A549 (cell line): ENCODE measurements at regions not wholly inside any gene's neighbourhood (a gene's known extent, or its start where the extent isn't known, plus 50 kb on each side); places are given as distances from the start of the nearest gene placed in this dataset.

ENCODE experiments used
- ATAC-seq, 2 experiments: fragments of 200-7000 bp in 1 of 2; fragments of >200 bp in 1 of 2; cut with Nextera tagmentation in 1 of 2; cut with Tn5 transposase in 1 of 2; 3 replicates each; pipeline versions ENCODE4 v1.8.0 to v1.9.1; 2018 to 2020; ENCODE audit warnings: mild to moderate bottlenecking in 1 of 2, moderate library complexity in 1 of 2
- CTCF ChIA-PET: fragments of 300-600 bp; sonication (Branson Sonifier 250); formaldehyde crosslinking; extraction: SDS; loops from one replicate; lab custom pipeline; 2021; ENCODE audit warnings: antibody characterized with exemption, inconsistent platforms; lab: Yijun Ruan, JAX
- POLR2A ChIA-PET: fragments of 350-600 bp; formaldehyde crosslinking; extraction: SDS; loops from one replicate; lab custom pipeline; 2021; ENCODE audit warnings: antibody characterized with exemption, inconsistent platforms; lab: Yijun Ruan, JAX
- DNase-seq, 2 experiments: peaks; one replicate each; pipeline versions ENCODE4 v3.0.0 to v3.0.0-alpha.2; 2011 to 2016; ENCODE audit warnings: low read depth in 1 of 2, low spot score in 1 of 2
- FAIRE-seq: peaks from 2 replicates; lab custom pipeline; 2011; peaks lifted over from hg19 to GRCh38; lab: Jason Lieb, UNC
- H3K27ac ChIP-seq, 2 experiments: fragments of >200 bp; sonication (Bioruptor Twin); formaldehyde crosslinking; 3 replicates each; pipeline ENCODE4 v1.5.1; 2016 to 2017
- H3K4me1 ChIP-seq: fragments of >200 bp; sonication (Bioruptor Twin); formaldehyde crosslinking; 3 replicates; pipeline ENCODE4 v1.6.1; 2016
- H3K4me2 ChIP-seq: fragments of >200 bp; sonication (Bioruptor Twin); formaldehyde crosslinking; 3 replicates; pipeline ENCODE4 v1.6.1; 2016
- H3K4me3 ChIP-seq: fragments of >200 bp; sonication (Bioruptor Twin); formaldehyde crosslinking; 3 replicates; pipeline ENCODE4 v1.5.1; 2016
- H3K9me3 ChIP-seq: fragments of >200 bp; sonication (Bioruptor Twin); formaldehyde crosslinking; 3 replicates; pipeline ENCODE4 v1.6.1; 2016
- BHLHE40 ChIP-seq: IDR thresholded peaks from 2 replicates; pipeline ENCODE4 v1.6.1; 2012; ENCODE audit warnings: low read depth, low read length, inconsistent platforms
- CBX2 ChIP-seq: fragments of 200-600 bp; sonication (generic); IDR thresholded peaks from 2 replicates; pipeline ENCODE4 v1.6.1; 2016; ENCODE audit warnings: low read depth, mild to moderate bottlenecking, borderline replicate concordance
- CHD4 ChIP-seq: fragments of 200-600 bp; sonication (generic); IDR thresholded peaks from 2 replicates; pipeline ENCODE4 v1.6.1; 2016; ENCODE audit warnings: antibody characterized with exemption, mild to moderate bottlenecking, borderline replicate concordance
- CTCF ChIP-seq: fragments of >200 bp; sonication (Bioruptor Twin); formaldehyde crosslinking; IDR thresholded peaks from 3 replicates; pipeline ENCODE4 v1.5.1; 2016
- EHF ChIP-seq: fragments of 250-450 bp; sonication (Bioruptor Pico); IDR thresholded peaks from 2 replicates; pipeline ENCODE4 v1.5.0; 2020; ENCODE audit warnings: mild to moderate bottlenecking
- EP300 ChIP-seq, 2 experiments: fragments of >200 bp; sonication (Bioruptor Twin); formaldehyde crosslinking; IDR thresholded peaks; 2 replicates in 1 of 2; 3 replicates in 1 of 2; pipeline ENCODE4 v1.6.1; 2016 to 2017
- FOSL2 ChIP-seq, 2 experiments: fragments of 450-650 bp in 1 of 2; fragments of >200 bp in 1 of 2; sonication (Bioruptor Twin) in 1 of 2; formaldehyde crosslinking; IDR thresholded peaks; 2 replicates each; pipeline versions ENCODE4 v1.5.0 to v1.6.1; 2016 to 2020; ENCODE audit warnings: mild to moderate bottlenecking in 1 of 2, moderate library complexity in 1 of 2
- FOXS1 ChIP-seq: fragments of 250-450 bp; sonication (Bioruptor Pico); IDR thresholded peaks from 2 replicates; pipeline ENCODE4 v1.5.0; 2020; ENCODE audit warnings: mild to moderate bottlenecking, moderate library complexity
- HES2 ChIP-seq: fragments of >200 bp; sonication (Bioruptor Twin); formaldehyde crosslinking; IDR thresholded peaks from 2 replicates; pipeline ENCODE4 v1.6.1; 2016
- HEYL ChIP-seq: fragments of 250-450 bp; sonication (Bioruptor Pico); IDR thresholded peaks from 2 replicates; pipeline ENCODE4 v1.8.0; 2021; ENCODE audit warnings: mild to moderate bottlenecking, moderate library complexity
- HOXA7 ChIP-seq: fragments of 250-450 bp; sonication (Bioruptor Pico); IDR thresholded peaks from 2 replicates; pipeline ENCODE4 v1.5.0; 2020; ENCODE audit warnings: mild to moderate bottlenecking, moderate library complexity
- HOXB5 ChIP-seq: fragments of 250-450 bp; sonication (Bioruptor Pico); IDR thresholded peaks from 2 replicates; pipeline ENCODE4 v1.5.0; 2020; ENCODE audit warnings: mild to moderate bottlenecking, moderate library complexity
- JUNB ChIP-seq: fragments of >200 bp; sonication (Bioruptor Twin); formaldehyde crosslinking; IDR thresholded peaks from 2 replicates; pipeline ENCODE4 v1.6.1; 2016
- KDM5A ChIP-seq: fragments of 200-600 bp; sonication (generic); IDR thresholded peaks from 2 replicates; pipeline ENCODE4 v1.6.1; 2016; ENCODE audit warnings: antibody characterized with exemption, mild to moderate bottlenecking
- MAX ChIP-seq: IDR thresholded peaks from 2 replicates; pipeline ENCODE4 v1.6.1; 2012
- NPAS2 ChIP-seq: fragments of 250-450 bp; sonication (Bioruptor Pico); IDR thresholded peaks from 2 replicates; pipeline ENCODE4 v1.8.0; 2022; ENCODE audit warnings: mild to moderate bottlenecking, moderate library complexity, borderline replicate concordance
- NR3C1 ChIP-seq: fragments of >200 bp; sonication (Bioruptor Twin); formaldehyde crosslinking; IDR thresholded peaks from 3 replicates; pipeline ENCODE4 v1.6.1; 2017
- PHF8 ChIP-seq: fragments of 200-600 bp; sonication (generic); IDR thresholded peaks from 2 replicates; pipeline ENCODE4 v1.6.1; 2016; ENCODE audit warnings: low read depth, mild to moderate bottlenecking, antibody characterized with exemption, moderate library complexity, borderline replicate concordance
- POLR2A ChIP-seq: IDR thresholded peaks from 2 replicates; pipeline ENCODE4 v1.6.1; 2012; ENCODE audit warnings: mild to moderate bottlenecking, low read length
- RARB ChIP-seq: fragments of 250-450 bp; sonication (Bioruptor Pico); IDR thresholded peaks from 2 replicates; pipeline ENCODE4 v1.8.0; 2021; ENCODE audit warnings: mild to moderate bottlenecking, moderate library complexity
- REST ChIP-seq: fragments of 200-600 bp; sonication (generic); IDR thresholded peaks from 2 replicates; pipeline ENCODE4 v1.6.1; 2016; ENCODE audit warnings: antibody characterized with exemption, mild to moderate bottlenecking, moderate library complexity
- RFX5 ChIP-seq: fragments of 450-650 bp; IDR thresholded peaks from 2 replicates; pipeline ENCODE4 v1.7.1; 2014; ENCODE audit warnings: antibody characterized with exemption, mild to moderate bottlenecking, moderate library complexity
- RNF2 ChIP-seq: fragments of 200-600 bp; sonication (generic); IDR thresholded peaks from 2 replicates; pipeline ENCODE4 v1.6.1; 2016; ENCODE audit warnings: low read depth, mild to moderate bottlenecking, antibody characterized with exemption, moderate library complexity, borderline replicate concordance
- SMC3 ChIP-seq: fragments of >200 bp; sonication (Bioruptor Twin); formaldehyde crosslinking; IDR thresholded peaks from 3 replicates; pipeline ENCODE4 v1.6.1; 2018; ENCODE audit warnings: inconsistent platforms
- USF2 ChIP-seq: fragments of 450-650 bp; IDR thresholded peaks from 2 replicates; pipeline ENCODE4 v1.6.1; 2014; ENCODE audit warnings: antibody characterized with exemption
- ZFP36 ChIP-seq: fragments of 450-650 bp; IDR thresholded peaks from 2 replicates; pipeline ENCODE4 v1.6.1; 2014; ENCODE audit warnings: borderline replicate concordance; ENCODE audit not compliant: partially characterized antibody
- WGBS: methylation state at CpG from one replicate; pipeline ENCODE4 v1.1.6; 2017; ENCODE audit errors: missing lambda C conversion rate; 5-methylcytosine and 5-hydroxymethylcytosine counted together
- TF ChIP-seq, protein P1 (sequence below): IDR thresholded peaks from 2 replicates; pipeline ENCODE4 v1.6.1; 2012
- TF ChIP-seq, protein P2 (sequence below): fragments of 250-450 bp; sonication (Bioruptor Pico); IDR thresholded peaks from 2 replicates; pipeline ENCODE4 v1.5.0; 2021; ENCODE audit warnings: mild to moderate bottlenecking, moderate library complexity, borderline replicate concordance
- TF ChIP-seq, protein P3 (sequence below): fragments of 250-450 bp; sonication (Bioruptor Pico); IDR thresholded peaks from 2 replicates; pipeline ENCODE4 v1.5.0; 2020; ENCODE audit warnings: low read depth, mild to moderate bottlenecking, moderate library complexity

DNA sequence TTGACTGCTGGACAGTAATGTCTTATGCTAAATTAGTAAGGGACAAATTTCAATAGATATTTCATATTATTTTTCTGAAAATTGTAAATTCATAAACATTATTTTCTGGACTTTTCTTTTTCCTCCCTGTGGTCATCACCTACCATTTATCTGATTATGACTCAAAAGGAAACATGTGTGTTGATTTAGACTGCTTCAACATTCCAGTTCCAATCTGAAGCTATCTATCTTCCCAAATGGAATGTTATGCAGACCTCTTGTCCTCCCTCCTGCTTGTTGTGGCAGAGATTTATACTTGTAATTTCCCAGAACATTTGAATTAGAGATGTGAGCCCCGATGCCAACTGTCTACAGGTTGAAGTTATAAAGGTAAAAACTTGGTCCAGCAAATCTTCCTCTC, 803.4 kb downstream of the TUSC7 start:
- no peak for TF ChIP-seq POLR2A
- no peak for TF ChIP-seq EP300 (IDR thresholded peaks at IDR 0.05)
- TF ChIP-seq HEYL, result no peak
- TF ChIP-seq MAX, result no peak
- no peak for TF ChIP-seq FOSL2 (IDR thresholded peaks at IDR 0.05)
- no peak for TF ChIP-seq FOSL2 (CRISPR knock-in tag; IDR thresholded peaks at IDR 0.05)
- no peak for TF ChIP-seq KDM5A
- no peak for TF ChIP-seq ZFP36
- no peak for TF ChIP-seq JUNB
- no peak for TF ChIP-seq RARB (CRISPR knock-in tag)
- TF ChIP-seq PHF8, result no peak
- no peak for TF ChIP-seq CHD4
- no peak for TF ChIP-seq HOXB5 (CRISPR knock-in tag)
- no peak for TF ChIP-seq RNF2
- TF ChIP-seq RFX5, result no peak
- TF ChIP-seq, protein P1, sequence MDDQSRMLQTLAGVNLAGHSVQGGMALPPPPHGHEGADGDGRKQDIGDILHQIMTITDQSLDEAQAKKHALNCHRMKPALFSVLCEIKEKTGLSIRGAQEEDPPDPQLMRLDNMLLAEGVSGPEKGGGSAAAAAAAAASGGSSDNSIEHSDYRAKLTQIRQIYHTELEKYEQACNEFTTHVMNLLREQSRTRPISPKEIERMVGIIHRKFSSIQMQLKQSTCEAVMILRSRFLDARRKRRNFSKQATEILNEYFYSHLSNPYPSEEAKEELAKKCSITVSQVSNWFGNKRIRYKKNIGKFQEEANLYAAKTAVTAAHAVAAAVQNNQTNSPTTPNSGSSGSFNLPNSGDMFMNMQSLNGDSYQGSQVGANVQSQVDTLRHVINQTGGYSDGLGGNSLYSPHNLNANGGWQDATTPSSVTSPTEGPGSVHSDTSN, result no peak
- TF ChIP-seq REST, result no peak
- TF ChIP-seq HES2, result no peak
- no peak for TF ChIP-seq HOXA7
- no peak for TF ChIP-seq CBX2
- TF ChIP-seq NPAS2 (CRISPR knock-in tag), result no peak
- TF ChIP-seq, all 56 proteins: peak for 0
- DNase-seq (no peak), ATAC-seq (no peak), FAIRE-seq (no peak)
- ChIA-PET POLR2A (no interaction called here), CTCF (no interaction called here)
- H3K4me2 ChIP-seq, result no peak overlapping the region
- H3K9me3 ChIP-seq, result no peaks in the 10 kb centered on the region
- no peak overlapping the region for H3K4me3 ChIP-seq
- whole genome bisulfite sequencing, result 45% methylated on average over 1 of the region's 1 CpG
- peaks cover 1% of the 10 kb centered on the region; the same call in 1 of the 3 replicates for H3K4me1 ChIP-seq
- H3K27ac ChIP-seq, result no peak overlapping the region

DNA sequence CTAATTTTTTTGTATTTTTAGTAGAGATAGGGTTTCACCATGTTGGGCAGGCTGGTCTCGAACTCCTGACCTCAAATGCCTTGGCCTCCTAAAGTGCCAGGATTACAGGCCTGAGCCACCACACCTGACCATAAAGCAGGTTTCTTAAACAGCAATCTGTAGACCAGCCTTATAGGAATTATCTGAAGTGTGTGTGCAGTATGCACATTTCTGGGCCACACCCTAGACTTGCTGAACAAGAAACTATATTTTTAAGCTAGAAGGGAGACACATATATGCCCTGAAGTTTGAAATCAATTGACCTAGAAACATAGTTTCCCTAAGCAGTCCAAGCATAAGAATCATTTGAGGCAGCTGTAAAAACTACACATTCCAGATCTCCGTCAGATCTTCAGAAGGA, 805.7 kb downstream of the TUSC7 start:
- peaks cover 12% of the 10 kb centered on the region; the same call in 2 of the 3 replicates for H3K4me1 ChIP-seq
- WGBS, result 97% methylated on average over 2 of the region's 2 CpGs
- no peak overlapping the region for H3K4me2 ChIP-seq
- ATAC-seq (no peak), DNase-seq (no peak), FAIRE-seq (no peak)
- CTCF ChIA-PET, result interaction anchor here (1.1 kb wide), 1 partner anchor 10 kb away, joined by 3 read pairs; no protein-coding TSS in a partner anchor
- H3K4me3 ChIP-seq, result no peak overlapping the region
- no peaks in the 10 kb centered on the region for H3K9me3 ChIP-seq
- POLR2A ChIA-PET, result no interaction called here
- H3K27ac ChIP-seq, result no peak overlapping the region
- TF ChIP-seq EHF (CRISPR knock-in tag) (no peak), BHLHE40 (no peak), CTCF (no peak), NR3C1 (no peak), CBX2 (no peak), SMC3 (no peak), RARB (CRISPR knock-in tag) (no peak), USF2 (no peak), KDM5A (no peak), FOXS1 (CRISPR knock-in tag) (no peak), FOSL2 (IDR thresholded peaks at IDR 0.05) (no peak), FOSL2 (CRISPR knock-in tag; IDR thresholded peaks at IDR 0.05) (no peak)
- TF ChIP-seq, protein P2, sequence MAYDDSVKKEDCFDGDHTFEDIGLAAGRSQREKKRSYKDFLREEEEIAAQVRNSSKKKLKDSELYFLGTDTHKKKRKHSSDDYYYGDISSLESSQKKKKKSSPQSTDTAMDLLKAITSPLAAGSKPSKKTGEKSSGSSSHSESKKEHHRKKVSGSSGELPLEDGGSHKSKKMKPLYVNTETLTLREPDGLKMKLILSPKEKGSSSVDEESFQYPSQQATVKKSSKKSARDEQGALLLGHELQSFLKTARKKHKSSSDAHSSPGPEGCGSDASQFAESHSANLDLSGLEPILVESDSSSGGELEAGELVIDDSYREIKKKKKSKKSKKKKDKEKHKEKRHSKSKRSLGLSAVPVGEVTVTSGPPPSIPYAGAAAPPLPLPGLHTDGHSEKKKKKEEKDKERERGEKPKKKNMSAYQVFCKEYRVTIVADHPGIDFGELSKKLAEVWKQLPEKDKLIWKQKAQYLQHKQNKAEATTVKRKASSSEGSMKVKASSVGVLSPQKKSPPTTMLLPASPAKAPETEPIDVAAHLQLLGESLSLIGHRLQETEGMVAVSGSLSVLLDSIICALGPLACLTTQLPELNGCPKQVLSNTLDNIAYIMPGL (CRISPR knock-in tag), result no peak
- TF ChIP-seq, protein P3, sequence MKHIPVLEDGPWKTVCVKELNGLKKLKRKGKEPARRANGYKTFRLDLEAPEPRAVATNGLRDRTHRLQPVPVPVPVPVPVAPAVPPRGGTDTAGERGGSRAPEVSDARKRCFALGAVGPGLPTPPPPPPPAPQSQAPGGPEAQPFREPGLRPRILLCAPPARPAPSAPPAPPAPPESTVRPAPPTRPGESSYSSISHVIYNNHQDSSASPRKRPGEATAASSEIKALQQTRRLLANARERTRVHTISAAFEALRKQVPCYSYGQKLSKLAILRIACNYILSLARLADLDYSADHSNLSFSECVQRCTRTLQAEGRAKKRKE (CRISPR knock-in tag), result no peak
